ENCODE measurements at regions not wholly inside any gene's neighbourhood (a gene's known extent, or its start where the extent isn't known, plus 50 kb on each side); places are given as distances from the start of the nearest gene placed in this dataset.

- DNase-seq: no peak
Observed at GRCh38 chr1:185427264-185427663, 110.2 kb upstream of the IVNS1ABP start.

- DNase-seq: no peak
Observed at GRCh38 chr1:185426848-185427247, 109.8 kb upstream of the IVNS1ABP start.

DNA sequence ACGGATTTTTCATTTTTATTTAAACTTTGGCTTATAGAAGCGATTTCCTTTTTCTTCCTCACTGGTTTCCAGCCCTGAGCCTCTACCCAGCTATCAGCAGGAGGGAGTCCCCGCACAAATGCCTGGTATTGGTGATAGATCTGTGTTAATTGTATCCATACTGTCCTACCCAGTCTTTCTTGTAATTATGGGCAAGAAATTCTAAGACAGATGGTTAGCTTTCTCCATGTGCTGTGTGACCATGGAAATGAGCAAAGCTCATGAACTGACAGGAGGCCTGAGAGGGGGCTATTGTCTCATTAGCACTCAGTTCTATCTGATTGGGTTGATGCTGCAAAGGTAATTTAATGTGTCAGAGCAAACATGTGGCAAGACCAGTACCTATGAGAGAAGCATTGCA lies 108.1 kb upstream of the IVNS1ABP start:
- no peak for DNase-seq

GRCh38 chr1:185421485-185422107 lies 104.6 kb upstream of the IVNS1ABP start:
- no peak for DNase-seq

GRCh38 chr1:185420588-185421081 lies 103.6 kb upstream of the IVNS1ABP start:
- peak; percentile 68 for DNase-seq

GRCh38 chr1:185419718-185420117 lies 102.7 kb upstream of the IVNS1ABP start:
- DNase-seq: no peak

- DNase-seq: no peak
Observed at GRCh38 chr1:185418472-185418871, 101.4 kb upstream of the IVNS1ABP start.

- DNase-seq: no peak
Observed at GRCh38 chr1:185412385-185413087, 95.5 kb upstream of the IVNS1ABP start.

- no peak for DNase-seq
Observed at GRCh38 chr1:185409763-185410528, 92.9 kb upstream of the IVNS1ABP start.

DNA sequence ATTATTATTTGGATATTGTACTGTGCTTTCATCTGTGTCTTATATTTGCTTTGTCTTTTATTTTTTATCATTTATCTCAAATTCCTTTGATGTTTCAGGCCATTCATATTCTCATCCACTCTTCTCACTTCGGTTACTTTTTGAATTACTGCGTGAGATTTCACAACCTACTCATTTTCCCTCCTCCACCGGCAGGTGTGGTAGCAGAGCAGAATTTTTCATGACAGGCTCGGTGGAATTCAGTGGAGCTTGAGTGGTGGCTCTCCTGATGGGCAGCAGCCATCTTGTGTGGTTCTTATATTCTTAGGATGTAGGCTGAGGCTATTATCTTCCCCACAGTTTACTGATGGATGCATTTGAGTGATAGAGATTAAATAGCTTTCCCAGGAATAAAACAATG lies 92.3 kb upstream of the IVNS1ABP start:
- DNase-seq: no peak

- DNase-seq: no peak
Observed at GRCh38 chr1:185408700-185409270, 91.7 kb upstream of the IVNS1ABP start.

- DNase-seq: no peak
Observed at GRCh38 chr1:185406691-185407009, 89.6 kb upstream of the IVNS1ABP start.

GRCh38 chr1:185406006-185406690 lies 89.1 kb upstream of the IVNS1ABP start:
- no peak for DNase-seq

- DNase-seq: no peak
Observed at GRCh38 chr1:185404907-185405568, 88.0 kb upstream of the IVNS1ABP start.

DNA sequence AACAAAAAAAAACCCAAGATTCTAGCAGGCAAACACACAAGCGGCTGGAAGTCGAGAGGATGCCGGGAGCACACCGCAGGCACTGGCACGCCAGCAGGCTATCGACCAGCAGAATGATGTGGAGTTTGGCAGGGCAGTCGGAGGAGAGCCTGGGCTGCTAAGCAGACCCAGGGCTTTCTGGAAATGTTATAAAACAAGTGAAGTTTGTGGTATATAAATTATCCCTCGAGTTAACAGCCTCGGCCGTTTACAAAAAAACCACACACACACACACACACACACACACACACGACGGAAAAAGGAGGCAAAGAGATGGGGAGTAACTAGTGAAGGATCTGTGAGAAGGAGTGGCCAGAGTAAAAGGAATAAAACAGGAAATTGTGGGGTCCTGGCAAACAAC lies 87.2 kb upstream of the IVNS1ABP start:
- no peak for DNase-seq

GRCh38 chr1:185402930-185403329 lies 85.9 kb upstream of the IVNS1ABP start:
- no peak for DNase-seq

- DNase-seq: no peak
Observed at GRCh38 chr1:185401019-185401418, 84.0 kb upstream of the IVNS1ABP start.

- no peak for DNase-seq
Observed at GRCh38 chr1:185400052-185400451, 83.0 kb upstream of the IVNS1ABP start.

- no peak for DNase-seq
Observed at GRCh38 chr1:185398599-185398998, 81.6 kb upstream of the IVNS1ABP start.

GRCh38 chr1:185398022-185398421 lies 81.0 kb upstream of the IVNS1ABP start:
- DNase-seq: no peak

DNA sequence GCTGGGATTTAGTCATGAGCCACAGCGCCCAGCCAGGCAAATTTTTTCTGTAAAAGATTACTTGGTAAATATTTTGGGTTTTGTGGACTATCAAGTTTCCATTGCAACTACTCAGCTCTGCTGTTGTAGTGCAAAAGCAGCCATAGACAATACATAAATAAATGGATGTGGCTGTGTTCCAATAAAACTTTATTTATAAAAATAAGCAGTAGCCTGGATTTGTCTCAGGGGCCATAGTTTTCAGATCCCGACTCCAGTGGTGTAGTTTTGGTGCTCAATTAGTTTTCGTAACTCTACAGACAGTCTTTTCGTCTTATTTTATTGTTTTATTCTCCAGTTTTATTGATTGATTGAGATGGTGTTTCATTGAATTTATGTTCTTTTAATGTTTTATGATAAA lies 80.1 kb upstream of the IVNS1ABP start:
- DNase-seq: no peak

GRCh38 chr1:185396126-185396525 lies 79.1 kb upstream of the IVNS1ABP start:
- no peak for DNase-seq

DNA sequence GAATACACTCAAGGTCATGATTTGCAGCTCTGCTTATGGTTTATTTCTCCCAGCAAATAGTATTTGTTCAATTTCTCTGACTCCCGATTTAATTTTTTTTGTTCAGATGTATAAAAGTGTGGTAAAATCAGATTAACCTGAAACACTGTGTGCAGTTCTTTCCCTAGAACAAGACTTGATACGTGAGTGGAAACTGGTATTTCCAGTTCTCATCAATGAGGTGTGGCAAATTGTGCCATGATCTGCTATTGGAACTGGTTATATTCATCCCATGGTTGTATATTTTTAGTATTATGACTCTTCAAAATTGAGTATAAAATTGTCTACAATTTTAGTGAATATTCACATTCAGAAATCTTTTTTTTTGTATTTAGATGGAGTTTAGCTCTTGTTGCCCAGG lies 76.8 kb upstream of the IVNS1ABP start:
- DNase-seq: no peak

Measured in CD4-positive, alpha-beta T cell treated with Interleukin-10 for 1 hour (primary cell).